ENCODE measurements at regions not wholly inside any gene's neighbourhood (a gene's known extent, or its start where the extent isn't known, plus 50 kb on each side); places are given as distances from the start of the nearest gene placed in this dataset.
A peak's percentile ranks its signal among the peaks of the same experiment; 100 is the strongest.

DNA sequence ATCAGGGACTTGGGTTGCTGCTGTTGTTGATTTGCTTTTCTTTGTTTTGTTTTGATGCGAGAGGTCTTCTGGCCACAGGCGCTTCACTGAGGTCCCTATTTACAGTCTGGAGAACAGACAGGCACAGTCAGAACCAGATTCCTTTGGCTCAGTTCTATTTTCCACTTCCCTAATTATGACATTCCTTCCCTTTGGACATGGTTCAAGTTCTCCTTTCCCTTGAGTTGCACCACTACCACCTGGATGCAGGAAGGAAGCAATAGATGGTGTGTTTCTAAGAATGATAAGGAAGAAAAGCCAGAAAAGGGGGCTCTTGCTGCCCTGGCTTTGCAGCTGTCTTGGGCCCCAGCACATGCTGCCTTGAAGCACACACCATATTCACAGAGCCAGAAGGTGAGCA lies 160.6 kb downstream of the MAF start:
- no peak for DNase-seq

DNA sequence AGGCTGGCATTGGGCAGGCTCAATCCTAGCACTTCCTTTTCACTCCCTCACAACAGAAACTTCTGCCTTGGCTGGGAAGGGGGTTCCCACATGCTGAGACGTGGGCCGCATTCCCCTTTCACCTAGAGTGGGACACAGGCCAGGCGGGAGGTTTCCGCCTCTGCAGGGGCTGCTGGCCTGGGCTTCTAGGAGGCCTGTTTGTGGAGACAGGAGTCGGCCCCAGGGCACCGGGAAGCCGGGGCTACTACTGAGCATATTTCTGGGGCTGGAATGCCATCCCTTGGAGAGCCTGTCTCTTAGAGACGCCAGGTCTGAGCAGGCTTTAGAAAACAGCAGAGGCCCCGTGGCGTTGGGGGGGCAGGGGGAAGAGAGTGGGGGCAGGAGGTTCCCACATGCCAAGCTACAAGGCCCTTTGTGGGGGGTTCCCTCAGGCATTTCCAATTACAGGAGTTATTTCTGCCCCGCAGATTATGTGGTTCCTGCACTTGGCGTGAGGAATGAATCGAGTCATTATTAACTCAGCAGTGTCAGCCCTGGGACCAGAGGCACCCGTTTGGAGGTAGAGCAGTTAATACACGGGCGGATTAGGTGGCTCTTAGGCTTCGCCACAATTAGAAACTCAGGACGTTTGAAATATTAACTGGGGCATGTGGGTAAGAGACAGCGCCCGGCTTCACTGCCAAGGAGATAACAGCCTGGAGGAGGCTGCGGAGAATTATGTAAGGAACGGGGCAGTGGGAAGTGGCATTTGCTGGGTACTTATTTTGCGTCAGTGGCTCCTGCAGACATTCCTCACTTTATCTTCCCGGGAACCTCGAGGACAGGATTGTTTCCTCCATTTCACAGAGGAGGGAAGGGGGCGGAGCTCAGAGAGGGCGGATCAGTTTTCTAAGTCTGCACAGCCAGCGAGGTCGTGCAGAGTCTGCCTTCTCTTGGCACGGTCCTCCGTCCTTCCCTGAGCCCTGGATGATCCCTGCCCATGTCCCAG lies 162.5 kb downstream of the MAF start:
- peak; percentile 42 for DNase-seq

DNA sequence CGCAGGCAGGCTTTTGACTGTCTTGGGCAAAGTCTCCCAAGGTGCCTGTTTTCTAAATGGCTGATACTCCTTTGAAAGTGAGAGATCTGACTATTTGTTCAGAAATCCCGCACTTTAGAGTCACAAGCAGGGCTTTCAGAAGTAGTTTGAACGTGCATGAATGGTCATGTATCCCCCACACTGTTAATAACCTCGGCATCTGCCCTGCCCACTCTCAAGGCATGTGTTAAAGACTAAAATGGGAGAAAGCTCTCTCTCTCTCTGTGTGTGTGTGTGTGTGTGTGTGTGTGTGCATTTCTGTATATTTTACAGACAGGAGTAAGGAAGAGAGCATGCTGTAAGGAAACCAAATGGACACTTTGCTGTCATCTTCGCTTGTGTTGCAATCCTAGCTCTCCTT lies 163.7 kb downstream of the MAF start:
- DNase-seq, result no peak

DNA sequence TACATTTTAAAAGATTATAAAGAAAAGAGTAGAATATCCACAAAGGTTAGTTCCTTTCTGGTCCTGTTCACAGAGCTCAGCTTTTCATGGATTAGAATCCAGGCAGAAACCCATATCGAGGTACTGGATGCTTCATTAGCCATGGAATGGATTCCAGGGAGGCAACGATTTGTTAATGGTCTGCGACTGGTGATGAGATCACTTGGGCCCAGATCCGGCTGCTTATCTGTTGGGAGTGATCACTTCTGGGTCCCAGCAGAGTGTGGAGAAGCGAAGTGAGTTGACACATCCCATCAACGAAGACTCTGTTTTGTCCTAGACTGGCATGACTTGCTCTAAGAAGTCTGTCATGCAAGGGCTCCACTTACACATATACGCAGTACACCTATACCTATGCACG lies 165.8 kb downstream of the MAF start:
- no peak for DNase-seq

DNA sequence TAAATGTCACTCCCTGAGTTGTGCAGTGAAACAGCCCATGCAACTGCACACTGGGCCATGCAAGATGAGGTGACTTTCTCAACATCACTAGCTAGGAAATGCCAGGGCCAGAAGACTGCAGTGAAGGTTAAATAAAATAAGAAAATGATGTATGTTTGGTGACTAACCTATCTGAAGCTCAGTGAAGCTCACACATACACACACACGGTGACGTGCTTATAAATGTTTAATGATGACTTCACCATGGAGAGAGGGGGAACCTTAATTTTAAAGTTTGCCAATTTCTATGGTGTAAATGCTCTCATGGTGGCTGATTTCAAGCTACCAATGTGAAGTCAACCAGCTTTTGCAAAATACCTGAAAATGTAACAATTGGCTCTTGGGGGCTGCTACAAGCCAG lies 166.4 kb downstream of the MAF start:
- no peak for DNase-seq

DNA sequence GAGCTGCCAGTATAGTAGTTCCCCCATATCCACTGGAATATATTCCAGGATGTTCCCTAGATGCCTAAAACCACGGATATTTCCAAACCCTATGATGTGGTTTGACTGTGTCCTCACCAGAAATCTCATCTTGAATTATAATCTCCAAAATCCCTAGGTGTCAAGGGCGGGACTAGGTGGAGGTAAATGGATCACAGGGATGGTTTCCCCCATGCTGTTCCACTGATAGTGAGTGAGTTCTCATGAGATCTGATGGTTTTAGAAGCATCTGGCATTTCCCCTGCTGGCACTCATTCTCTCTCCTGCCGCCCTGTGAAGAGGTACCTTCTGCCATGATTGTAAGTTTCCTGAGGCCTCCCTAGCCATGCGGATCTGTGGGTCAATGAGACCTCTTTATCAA lies 168.6 kb downstream of the MAF start:
- no peak for DNase-seq

DNA sequence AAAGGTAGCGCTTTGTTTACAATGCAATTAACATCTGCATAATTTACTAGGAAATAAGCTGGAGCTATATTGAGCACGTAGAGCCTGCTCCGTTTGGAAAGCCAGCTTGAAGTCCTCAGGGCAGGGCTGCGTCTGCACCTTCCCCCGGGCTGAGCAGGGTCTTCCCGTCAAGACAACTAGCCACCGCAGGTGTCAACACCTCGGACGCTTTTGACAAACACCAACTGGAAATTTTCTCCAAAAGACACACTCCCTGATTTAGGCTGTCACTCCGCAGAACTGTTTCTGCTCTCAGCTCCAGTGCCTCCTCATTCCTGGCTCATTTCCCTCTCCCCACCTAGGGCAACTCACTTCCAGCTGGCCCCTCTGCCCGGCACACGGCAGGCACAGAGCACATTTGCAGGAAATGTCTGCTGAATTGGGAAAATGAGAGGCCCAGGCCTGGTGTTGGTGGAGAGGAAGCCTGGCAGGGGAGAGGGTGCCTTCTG lies 170.3 kb downstream of the MAF start:
- DNase-seq, result peak; percentile 38

DNA sequence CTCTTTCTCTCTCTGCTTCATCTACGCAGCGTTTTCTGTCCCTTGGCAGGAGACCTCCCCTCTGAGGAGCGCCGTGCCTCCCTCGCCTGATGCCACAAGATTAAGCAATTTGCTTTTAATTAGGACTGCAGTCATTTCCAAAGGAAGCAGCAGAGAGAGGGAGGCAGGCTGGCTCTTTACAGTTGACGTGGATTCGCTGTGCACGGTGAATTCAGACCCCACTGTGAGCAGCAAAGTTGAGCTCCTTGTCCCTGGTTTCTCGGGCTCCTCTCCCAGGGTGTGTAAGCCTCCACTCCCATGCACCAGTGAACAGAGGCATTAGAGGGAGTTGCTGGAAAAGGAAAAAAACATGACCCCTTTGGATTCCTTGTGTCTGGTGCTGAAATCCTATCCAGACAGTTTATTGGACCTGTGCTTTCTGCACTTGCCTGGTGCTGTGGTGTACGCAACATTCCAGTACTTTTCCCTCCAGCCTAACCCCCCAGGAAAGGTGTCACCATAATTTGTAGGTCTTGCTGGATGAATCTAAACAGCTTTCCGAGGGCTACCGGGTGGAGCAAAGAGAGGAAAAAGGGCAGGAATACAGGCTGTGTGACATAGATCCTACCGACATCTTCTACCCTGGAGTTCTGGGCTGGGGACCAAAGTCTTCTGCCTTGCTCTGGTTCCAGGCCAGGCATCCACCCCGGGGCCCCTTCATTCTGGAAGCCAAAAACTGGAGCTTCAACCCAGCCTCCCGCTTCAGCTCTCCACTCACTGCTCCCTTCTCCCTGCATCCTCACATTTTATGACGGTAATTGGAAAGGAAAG lies 171.0 kb downstream of the MAF start:
- DNase-seq, result peak; percentile 80

DNA sequence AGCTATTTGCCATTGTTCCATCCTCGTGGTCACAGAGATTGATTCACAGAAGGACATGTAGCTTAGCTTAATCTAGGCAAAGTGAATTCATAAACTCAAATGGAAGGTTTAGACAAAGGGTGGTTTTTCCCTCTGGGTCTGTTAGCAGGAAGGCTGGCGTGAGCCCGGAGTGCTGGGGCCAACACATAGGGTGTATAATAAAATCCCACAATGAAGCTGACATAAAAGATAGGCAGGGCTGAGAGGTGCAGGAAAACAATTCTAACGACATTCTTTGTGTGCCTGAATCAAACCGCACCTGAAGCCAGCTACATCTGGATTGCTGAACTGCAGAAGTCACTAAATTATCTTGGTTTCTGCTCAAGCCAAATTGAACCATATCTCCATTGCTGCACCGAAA lies 173.9 kb downstream of the MAF start:
- DNase-seq, result no peak

DNA sequence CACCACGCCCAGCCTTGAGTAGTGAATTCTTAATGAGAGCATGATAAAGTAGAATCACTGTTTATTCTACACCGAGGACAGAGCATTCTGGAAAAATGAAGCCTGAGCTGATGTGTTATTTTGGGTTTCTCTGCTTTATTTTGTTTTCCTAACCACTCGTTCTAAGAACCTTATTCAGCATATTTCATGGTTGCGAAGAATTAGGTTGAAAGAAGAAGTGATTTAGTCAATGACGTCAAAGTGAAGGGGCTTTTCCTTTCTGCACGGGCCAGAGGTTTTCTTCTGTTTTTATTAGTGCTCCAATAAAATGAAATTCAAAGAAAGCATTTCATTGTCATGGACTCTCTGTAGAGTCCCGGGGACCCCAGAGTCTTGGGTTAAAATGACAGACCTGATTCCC lies 178.5 kb downstream of the MAF start:
- no peak for DNase-seq

DNA sequence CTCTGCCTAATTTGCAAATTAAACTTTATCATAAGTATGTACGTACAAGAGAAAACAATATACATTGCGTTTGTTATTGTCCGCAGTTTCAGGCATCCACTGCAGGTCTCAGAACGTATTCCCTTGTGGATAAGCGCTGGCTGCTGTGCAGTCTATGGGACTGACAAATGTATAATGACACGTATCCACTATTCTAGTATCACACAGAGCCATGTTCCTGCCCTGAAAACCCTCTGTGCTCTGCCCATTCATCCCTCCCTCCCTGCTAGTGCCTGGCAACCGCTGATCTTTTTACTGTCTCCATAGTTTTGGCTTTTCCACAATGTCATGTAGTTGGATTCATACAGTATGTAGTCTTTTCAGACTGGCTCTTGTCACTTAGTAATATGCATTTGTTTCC lies 179.4 kb downstream of the MAF start:
- no peak for DNase-seq

DNA sequence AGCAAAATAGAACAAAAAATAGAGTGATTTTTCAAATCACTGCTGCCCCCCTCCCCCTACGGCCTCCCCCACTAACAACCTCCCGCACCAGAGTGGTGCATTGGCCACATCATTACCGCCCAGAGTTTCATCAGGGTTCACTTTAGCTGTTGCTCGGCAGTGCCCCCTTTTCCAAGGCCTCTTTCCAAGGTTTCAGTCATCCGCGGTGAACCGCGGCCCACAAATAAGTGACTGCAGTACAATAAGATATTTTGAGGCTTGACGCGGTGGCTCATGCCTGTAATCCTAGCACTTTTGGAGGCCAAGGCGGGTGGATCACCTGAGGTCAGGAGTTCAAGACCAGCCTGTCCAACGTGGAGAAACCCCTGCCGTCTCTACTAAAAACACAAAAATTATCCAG lies 180.0 kb downstream of the MAF start:
- DNase-seq, result peak; percentile 57

DNA sequence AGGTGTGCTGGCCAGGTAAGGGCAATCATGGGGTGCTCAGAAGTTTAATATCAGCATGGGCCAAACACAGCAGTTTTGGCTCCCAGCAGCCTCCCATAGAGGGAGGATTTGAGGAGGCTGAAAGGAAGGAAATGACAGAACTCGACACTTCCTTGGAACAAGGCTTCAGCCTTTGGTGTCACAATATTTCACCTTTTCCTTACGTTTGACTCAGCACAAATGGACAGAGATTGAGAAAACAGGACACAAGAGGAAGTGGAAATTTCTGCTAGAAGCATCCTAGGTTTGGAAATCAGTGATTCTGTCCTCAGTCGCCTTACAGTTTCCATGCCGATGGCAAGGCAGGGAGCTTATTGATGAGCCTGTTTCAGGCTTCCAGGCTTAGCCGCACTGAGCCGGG lies 181.4 kb downstream of the MAF start:
- no peak for DNase-seq

DNA sequence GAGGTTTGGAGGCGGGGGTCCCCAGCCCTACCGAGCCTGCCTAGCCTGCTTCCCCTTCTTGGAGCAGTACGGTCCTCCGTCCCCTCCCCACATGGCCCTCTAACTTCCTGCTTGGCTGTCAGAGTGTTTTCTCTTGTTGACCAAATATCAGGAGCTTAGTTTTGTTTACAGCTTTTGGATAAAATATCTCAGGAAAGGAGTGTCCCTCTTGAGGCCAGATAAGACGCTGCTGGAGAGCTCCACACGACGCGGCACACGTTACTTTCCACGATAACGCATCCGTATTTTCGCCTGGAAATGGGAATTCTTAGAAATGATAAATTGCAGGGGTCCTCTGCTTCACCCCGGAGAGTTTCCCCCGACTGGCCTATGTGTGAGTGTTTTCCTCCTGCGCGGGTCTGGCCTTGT lies 182.9 kb downstream of the MAF start:
- DNase-seq, result no peak

DNA sequence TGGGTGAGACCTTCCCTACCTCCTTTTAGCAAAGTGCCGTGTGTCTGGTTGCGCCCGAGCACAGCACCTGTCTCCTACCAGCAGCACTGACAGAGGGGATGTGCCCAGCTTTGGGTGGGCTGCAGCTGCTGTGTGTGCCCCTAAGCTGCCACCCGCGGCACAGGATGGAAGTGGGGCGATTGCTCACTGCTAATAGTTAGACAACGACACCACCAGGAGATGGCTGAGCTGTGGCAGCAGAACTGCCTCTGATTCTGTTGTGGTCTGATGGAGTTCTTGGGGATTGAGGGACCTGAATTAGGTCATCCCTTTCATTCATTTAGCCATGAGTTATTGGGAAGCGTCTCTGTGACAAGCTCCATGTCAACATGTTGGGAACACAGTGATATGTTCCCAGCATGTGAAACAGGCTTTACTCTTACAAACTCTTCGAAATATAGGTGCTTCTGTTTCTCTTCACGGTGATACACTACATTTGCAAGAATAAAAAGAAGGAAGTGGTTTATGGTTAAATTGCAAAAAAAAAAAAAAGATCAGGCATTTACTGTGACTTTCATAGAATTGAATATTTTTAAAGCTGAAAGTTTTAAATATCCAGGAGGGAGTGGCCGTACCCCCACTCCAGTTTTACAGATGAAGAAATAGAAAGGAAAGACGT lies 184.4 kb downstream of the MAF start:
- DNase-seq, result no peak

DNA sequence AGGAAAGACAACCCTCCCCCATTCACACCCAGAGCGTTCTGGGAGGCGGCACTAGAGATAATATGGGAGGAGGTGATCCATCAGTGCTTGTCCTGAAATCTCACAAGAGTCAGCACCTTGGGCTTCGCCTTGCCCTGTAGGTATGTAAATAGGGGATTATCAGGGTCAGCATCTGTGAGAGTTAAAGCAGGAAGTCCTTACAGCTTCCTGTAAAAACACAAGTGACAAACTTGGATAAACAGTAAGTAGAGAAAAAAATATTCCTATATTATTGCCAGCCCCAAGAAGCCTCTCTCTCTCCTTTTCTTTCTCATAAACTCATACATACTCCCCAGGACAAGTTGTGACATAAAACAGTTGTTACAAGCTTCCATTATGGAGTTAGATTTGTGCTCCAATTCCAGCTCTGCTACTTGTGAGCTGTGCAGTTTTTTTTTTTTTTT lies 187.7 kb downstream of the MAF start:
- DNase-seq, result no peak

DNA sequence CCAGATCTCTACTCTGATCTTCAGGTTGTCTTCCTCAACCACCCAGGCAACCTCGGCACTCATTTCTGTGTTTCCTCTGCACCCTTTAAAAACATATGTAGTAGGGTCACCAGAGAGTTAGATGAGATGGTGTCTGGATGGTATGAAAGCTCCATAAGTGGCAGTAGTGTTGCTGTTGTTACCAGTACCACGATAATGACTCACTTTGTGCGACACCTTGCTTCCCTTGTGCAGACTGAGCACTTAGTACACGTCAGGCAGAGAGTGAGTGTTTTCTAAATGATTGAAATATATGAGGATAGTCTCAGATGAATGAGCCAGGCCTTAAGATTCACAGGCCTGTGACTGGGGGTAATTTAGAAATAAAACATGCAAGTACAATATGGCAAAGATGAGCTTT lies 188.7 kb downstream of the MAF start:
- no peak for DNase-seq

DNA sequence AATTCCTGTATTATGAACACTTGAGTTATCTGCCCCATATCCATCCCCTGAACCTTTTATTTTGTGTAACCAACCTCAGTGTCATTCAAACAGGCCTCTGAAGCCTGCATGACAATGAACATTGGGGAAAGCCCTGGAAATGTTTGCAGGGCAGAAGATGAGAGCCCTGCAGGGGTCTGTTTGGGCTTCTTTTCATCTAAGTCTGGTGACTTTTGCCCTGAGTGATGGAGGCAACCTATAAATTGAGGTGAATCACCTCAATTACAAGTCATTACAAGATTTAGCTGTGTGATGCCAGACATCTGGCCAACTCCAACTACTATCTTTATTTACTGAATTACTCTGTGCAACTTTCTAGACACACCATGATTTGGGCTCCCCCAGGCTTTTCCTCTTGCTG lies 189.2 kb downstream of the MAF start:
- DNase-seq, result no peak

DNA sequence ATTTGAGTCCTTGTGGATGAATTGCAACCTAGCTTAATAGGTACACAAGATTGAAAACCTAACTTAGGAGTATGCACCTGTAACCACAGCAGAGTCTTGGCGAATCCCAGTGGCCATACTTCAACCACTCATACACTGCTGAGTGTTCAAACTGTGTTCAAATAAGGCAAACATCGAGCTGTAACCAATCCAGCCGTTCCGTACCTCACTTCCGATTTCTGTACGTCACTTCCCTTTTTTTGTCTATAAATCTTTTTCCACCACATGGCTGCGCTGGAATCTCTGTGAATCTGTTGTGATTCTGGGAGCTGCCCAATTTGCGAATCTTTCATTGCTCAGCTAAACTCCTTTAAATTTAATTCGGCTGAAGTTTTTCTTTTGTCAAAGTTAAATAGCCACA lies 190.6 kb downstream of the MAF start:
- no peak for DNase-seq

DNA sequence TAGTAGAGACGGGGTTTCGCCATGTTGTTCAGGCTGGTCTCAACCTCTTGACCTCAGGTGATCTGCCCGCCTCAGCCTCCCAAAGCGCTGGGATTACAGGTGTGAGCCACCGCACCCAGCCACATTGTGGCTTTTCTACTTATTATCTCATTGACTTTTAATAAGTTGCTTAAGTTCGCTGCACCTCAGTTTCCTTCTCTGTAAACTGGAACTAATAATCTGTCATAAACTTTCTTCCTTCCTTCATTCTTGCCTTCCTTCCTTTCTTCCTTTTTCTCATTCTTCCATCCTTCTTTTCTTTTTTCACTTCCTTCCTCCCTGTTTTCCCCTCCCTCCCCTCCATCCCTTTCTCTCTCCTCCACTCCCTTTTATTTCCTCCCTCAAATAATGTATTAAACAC lies 192.2 kb downstream of the MAF start:
- DNase-seq, result no peak

DNA sequence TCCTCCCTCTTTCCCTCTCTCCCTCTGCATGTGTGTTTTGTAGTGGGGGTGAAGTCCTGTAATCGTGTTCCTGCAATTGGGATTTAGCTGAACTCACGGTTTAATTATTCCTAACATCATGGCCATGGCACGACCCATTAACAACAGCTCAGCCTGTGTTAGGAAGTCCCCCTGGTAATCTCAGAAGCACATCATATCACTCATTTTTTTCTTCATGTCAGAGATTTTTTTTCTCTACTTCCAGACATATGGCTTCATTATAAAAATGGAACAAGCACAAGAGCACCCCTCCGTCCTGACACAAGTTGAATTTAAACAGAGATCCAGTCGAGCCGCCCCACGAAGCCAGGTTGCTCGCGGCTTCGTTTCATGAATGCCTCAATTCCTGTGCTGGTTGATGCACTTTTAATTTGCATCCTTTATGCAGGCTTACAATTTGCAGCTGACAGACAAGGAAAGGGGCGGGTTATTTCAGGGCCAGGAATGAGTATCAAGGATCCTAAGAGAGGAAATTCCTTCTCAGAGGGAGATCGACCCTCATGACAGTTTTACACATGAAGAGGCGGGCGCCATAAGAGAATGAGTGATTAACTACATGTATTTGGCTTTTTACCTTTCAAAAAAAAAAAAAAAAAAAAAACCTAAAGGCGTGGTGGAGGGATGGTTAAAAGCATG lies 192.9 kb downstream of the MAF start:
- DNase-seq, result no peak

DNA sequence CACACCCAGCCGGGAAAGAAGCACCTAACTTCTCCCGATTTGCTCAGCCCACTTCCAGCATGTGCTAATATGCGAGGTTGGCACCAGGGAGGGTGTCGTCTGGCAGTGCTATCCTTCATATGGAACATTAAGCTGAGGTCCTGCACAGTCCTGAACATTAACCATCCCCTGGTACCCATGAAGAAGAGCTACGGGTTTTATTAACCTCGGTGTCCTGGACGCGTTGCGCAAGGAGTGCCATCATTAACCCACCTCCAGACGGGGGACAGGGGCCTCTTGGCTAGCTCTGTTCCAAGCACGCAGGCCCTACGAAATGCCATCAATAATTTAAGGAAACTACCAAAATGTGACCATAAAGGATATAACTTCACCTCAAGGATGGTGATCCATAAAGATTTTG lies 193.5 kb downstream of the MAF start:
- DNase-seq, result no peak

DNA sequence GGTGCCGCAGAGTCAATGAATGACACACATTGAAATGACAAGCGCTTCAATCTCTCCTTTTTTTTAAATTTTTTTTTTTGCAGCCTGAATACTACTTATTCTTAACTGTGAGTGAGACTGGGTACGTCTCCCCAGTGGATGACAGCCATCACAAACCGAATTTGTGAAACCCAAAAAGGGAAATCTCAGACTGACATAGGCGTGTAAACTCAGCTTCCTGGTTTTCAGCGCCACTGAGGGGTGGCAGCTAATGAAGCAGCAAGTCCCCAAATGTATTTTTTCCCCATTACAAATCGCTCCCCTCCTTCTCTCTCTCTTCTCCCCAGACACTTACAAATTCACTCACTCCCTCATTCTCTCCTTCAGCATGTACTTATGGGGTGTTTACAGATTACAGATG lies 196.0 kb downstream of the MAF start:
- DNase-seq, result no peak

Data from femur (tissue), 1 donor.